DMS153 treated with DMSO at 0.1 percent for 48 hours (cell line): ENCODE measurements at regions not wholly inside any gene's neighbourhood (a gene's known extent, or its start where the extent isn't known, plus 50 kb on each side); places are given as distances from the start of the nearest gene placed in this dataset.

Experiments
- DNase-seq: peaks from one replicate; lab custom pipeline; 2025; ENCODE audit not compliant: unreplicated experiment; lab: John Stamatoyannopoulos, UW

- DNase-seq, result no peak
Observed at GRCh38 chr20:10861090-10861489, 187.3 kb upstream of the JAG1 start.

- DNase-seq, result no peak
Observed at GRCh38 chr20:10861619-10862018, 187.8 kb upstream of the JAG1 start.

- DNase-seq, result no peak
Observed at GRCh38 chr20:10863337-10864060, 189.7 kb upstream of the JAG1 start.

GRCh38 chr20:10864076-10864672 lies 190.4 kb upstream of the JAG1 start:
- DNase-seq, result peak; percentile 22

- no peak for DNase-seq
Observed at GRCh38 chr20:10868299-10868698, 194.5 kb upstream of the JAG1 start.

GRCh38 chr20:10873026-10873425 lies 199.2 kb upstream of the JAG1 start:
- no peak for DNase-seq

GRCh38 chr20:10875653-10876052 lies 201.9 kb upstream of the JAG1 start:
- no peak for DNase-seq

GRCh38 chr20:10876558-10876957 lies 202.8 kb upstream of the JAG1 start:
- DNase-seq, result no peak

GRCh38 chr20:10877342-10877741 lies 203.5 kb upstream of the JAG1 start:
- no peak for DNase-seq

GRCh38 chr20:10883166-10883565 lies 209.4 kb upstream of the JAG1 start:
- no peak for DNase-seq

GRCh38 chr20:10893321-10893720 lies 219.5 kb upstream of the JAG1 start:
- no peak for DNase-seq

GRCh38 chr20:10897336-10897735 lies 223.5 kb upstream of the JAG1 start:
- no peak for DNase-seq

GRCh38 chr20:10898552-10898951 lies 224.8 kb upstream of the JAG1 start:
- DNase-seq, result no peak

- no peak for DNase-seq
Observed at GRCh38 chr20:10902174-10902573, 228.4 kb upstream of the JAG1 start.

- DNase-seq, result no peak
Observed at GRCh38 chr20:10902576-10903282, 228.9 kb upstream of the JAG1 start.

GRCh38 chr20:10906834-10907233 lies 233.0 kb upstream of the JAG1 start:
- DNase-seq, result no peak

GRCh38 chr20:10909803-10910202 lies 236.0 kb upstream of the JAG1 start:
- no peak for DNase-seq

GRCh38 chr20:10910535-10911178 lies 236.9 kb upstream of the JAG1 start:
- DNase-seq, result no peak

GRCh38 chr20:10911298-10911697 lies 237.5 kb upstream of the JAG1 start:
- no peak for DNase-seq

GRCh38 chr20:10915815-10916214 lies 242.0 kb upstream of the JAG1 start:
- DNase-seq, result no peak

- DNase-seq, result no peak
Observed at GRCh38 chr20:10916312-10916711, 242.5 kb upstream of the JAG1 start.

- no peak for DNase-seq
Observed at GRCh38 chr20:10917826-10918225, 244.0 kb upstream of the JAG1 start.
